ENCODE measurements at regions not wholly inside any gene's neighbourhood (a gene's known extent, or its start where the extent isn't known, plus 50 kb on each side); places are given as distances from the start of the nearest gene placed in this dataset.

- intact Hi-C loops (cut with micrococcal nuclease; ENCODE audit: unreplicated experiment): loop anchor here (2.0 kb wide), 1 partner anchor 181 kb away; no protein-coding TSS in a partner anchor
- Histone ChIP-seq H3K79me2 (ENCODE audit: insufficient read depth, low read length) (no peaks in the 10 kb centered on the region), H3K4me1 (ENCODE audit: insufficient read depth, low read length) (peaks cover 59% of the 10 kb centered on the region), H3K9me3 (ENCODE audit: low read length) (no peaks in the 10 kb centered on the region), H3K27me3 (ENCODE audit: control insufficient read depth in 1 of 2, insufficient read depth in 2 of 2, low read length in 2 of 2) (no peaks in the 10 kb centered on the region), H3K27ac (ENCODE audit: extremely low read length, insufficient read depth, low read length) (no peak overlapping the region), H2AFZ (ENCODE audit: low read length) (no peak overlapping the region), H3K9ac (ENCODE audit: insufficient read depth, low read depth, low read length) (no peak overlapping the region), H3K4me2 (ENCODE audit: low read depth, low read length) (peak overlapping the region; percentile 91; the same call in 1 of the 2 replicates), H4K20me1 (ENCODE audit: insufficient read depth, low read length) (no peaks in the 10 kb centered on the region), H3K36me3 (replicated peaks in 1 of 2; ENCODE audit: control insufficient read depth in 1 of 2, insufficient read depth in 2 of 2, low read length in 2 of 2) (no peaks in the 10 kb centered on the region), H3K4me3 (replicated peaks in 1 of 3; ENCODE audit: insufficient read depth in 1 of 3, low read depth in 2 of 3, low read length in 3 of 3) (no peak overlapping the region)
- DNase-seq (ENCODE audit: low spot score) (no peak), ATAC-seq (no peak), FAIRE-seq (no peak)
- no TSS peak for BruUV-seq (replicated peaks)
- POLR2A ChIA-PET: interaction anchor here (2.1 kb wide), 1 partner anchor 272 kb away, joined by 5 read pairs; the partner anchor contains the start of gene GLUL
- CTCF ChIA-PET (ENCODE audit: low intra/inter-chr PET ratio, low total read pairs): no interaction called here
- 64% methylated on average over 7 of the region's 7 CpGs for WGBS (ENCODE audit: low lambda C conversion rate)
- TF ChIP-seq ZNF331 (CRISPR knock-in tag; IDR thresholded peaks at IDR 0.05): no peak
- TF ChIP-seq ZNF652 (CRISPR knock-in tag; IDR thresholded peaks at IDR 0.05; ENCODE audit: borderline replicate concordance, low read depth): peak; percentile 26; the same call in 1 of the 2 replicates
- in situ Hi-C loops (cut with HindIII; ENCODE audit: extremely low pct_ligation_motif_present, low pct_unique_long_range_greater_than_20kb): no loop called here
Measured at GRCh38 chr1:182119631-182120030, 58.1 kb upstream of the ZNF648 start.

GRCh38 chr1:182118851-182119250, 57.3 kb upstream of the ZNF648 start:
- intact Hi-C loops (cut with micrococcal nuclease; ENCODE audit: unreplicated experiment) (no loop called here), in situ Hi-C loops (cut with HindIII; ENCODE audit: extremely low pct_ligation_motif_present, low pct_unique_long_range_greater_than_20kb) (no loop called here)
- Histone ChIP-seq H2AFZ (ENCODE audit: low read length) (no peak overlapping the region), H3K27ac (ENCODE audit: extremely low read length, insufficient read depth, low read length) (no peak overlapping the region), H3K9me3 (ENCODE audit: low read length) (no peaks in the 10 kb centered on the region), H3K9ac (ENCODE audit: insufficient read depth, low read depth, low read length) (no peak overlapping the region), H3K4me2 (ENCODE audit: low read depth, low read length) (no peak overlapping the region), H4K20me1 (ENCODE audit: insufficient read depth, low read length) (no peaks in the 10 kb centered on the region), H3K4me1 (ENCODE audit: insufficient read depth, low read length) (peaks cover 67% of the 10 kb centered on the region), H3K36me3 (replicated peaks in 1 of 2; ENCODE audit: control insufficient read depth in 1 of 2, insufficient read depth in 2 of 2, low read length in 2 of 2) (no peaks in the 10 kb centered on the region), H3K79me2 (ENCODE audit: insufficient read depth, low read length) (no peaks in the 10 kb centered on the region), H3K4me3 (replicated peaks in 1 of 3; ENCODE audit: insufficient read depth in 1 of 3, low read depth in 2 of 3, low read length in 3 of 3) (no peak overlapping the region), H3K27me3 (ENCODE audit: control insufficient read depth in 1 of 2, insufficient read depth in 2 of 2, low read length in 2 of 2) (no peaks in the 10 kb centered on the region)
- TF ChIP-seq ZNF556 (CRISPR knock-in tag; IDR thresholded peaks at IDR 0.05; ENCODE audit: borderline replicate concordance) (no peak), RNF2 (conservative IDR thresholded peaks at IDR 0.05; ENCODE audit: low read depth) (no peak), MTA3 (CRISPR knock-in tag; IDR thresholded peaks at IDR 0.05) (no peak), NR2F1 (CRISPR knock-in tag; IDR thresholded peaks at IDR 0.05) (no peak), ZBTB2 (CRISPR knock-in tag; IDR thresholded peaks at IDR 0.05; ENCODE audit: low read depth) (no peak), ARID5B (CRISPR knock-in tag; IDR thresholded peaks at IDR 0.05) (no peak), MTA1 (CRISPR knock-in tag; IDR thresholded peaks at IDR 0.05; ENCODE audit: borderline replicate concordance) (no peak), NFRKB (IDR thresholded peaks at IDR 0.05) (no peak), ARNT (IDR thresholded peaks at IDR 0.05) (no peak), TBX2 (CRISPR knock-in tag; IDR thresholded peaks at IDR 0.05; ENCODE audit: borderline replicate concordance) (no peak)
- FAIRE-seq: no peak
- no peak for ATAC-seq
- BruUV-seq (replicated peaks): no TSS peak
- ChIA-PET CTCF (ENCODE audit: low intra/inter-chr PET ratio, low total read pairs) (no interaction called here), POLR2A (no interaction called here)
- no peak for DNase-seq (ENCODE audit: low spot score)
